ENCODE measurements at regions not wholly inside any gene's neighbourhood (a gene's known extent, or its start where the extent isn't known, plus 50 kb on each side); places are given as distances from the start of the nearest gene placed in this dataset.
A peak's percentile ranks its signal among the peaks of the same experiment; 100 is the strongest.
"Not testable (repeated sequence)": the region's sequence is repeated elsewhere in the genome, so short reads cannot be mapped to it uniquely, and the experiment has no call there.

DNA sequence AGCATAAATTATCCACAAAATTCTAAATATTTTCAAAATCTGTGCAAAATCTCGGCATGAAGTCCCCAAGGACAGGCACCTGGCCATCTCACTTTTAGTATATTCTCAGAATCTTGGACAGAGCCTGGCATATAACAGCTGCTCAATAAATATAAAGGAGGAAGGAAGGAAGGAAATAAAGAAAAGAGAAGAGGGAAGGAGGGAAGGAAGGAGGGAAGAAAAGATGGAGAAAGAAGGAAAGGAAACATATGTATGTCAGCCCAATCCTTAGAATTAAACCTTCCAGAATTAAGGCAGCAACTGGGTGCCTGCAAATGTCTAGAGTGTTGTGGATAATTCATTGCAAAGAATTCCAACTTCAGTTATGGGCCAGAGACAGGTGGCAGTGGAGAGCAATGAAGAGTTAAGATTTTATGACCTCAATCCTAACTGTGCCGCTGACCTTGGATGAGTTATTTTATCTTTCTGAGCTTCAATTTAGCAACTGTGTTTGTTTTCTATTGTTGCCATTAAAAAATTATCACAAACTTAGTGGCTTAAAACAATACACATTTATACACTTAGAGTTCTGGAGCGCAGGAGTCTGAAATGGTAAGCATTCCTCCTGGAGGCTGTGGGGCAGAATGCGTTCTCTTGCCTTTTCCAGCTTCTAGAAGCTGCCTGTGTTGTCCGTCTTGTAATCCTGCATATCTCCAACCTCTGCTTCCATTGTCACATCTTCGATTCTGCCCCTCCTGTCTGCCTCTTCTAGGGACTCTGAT lies 200.9 kb upstream of the MSX2 start:
- DNase-seq: no peak

GRCh38 chr5:174524351-174524750 lies 200.0 kb upstream of the MSX2 start:
- no peak for DNase-seq

DNA sequence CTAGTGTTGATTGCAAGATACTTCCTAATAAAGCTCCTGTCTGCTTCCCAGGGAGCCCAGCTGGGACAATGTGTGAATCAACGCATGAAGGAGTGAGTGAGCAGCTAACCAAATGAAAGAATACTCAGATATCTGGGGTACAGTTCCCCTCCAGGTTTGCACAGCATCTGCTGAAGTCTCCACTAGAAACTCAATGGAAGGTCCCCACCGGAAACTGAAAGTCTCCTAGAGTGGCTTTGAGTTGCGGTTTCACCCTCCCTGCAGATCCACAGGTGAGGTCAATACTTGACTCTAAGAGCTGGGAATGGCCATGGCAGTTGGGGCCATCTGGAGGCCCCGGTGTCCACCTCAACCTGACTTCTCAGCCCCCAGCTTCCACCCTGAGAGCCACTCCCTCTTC lies 198.2 kb upstream of the MSX2 start:
- DNase-seq: no peak

- no peak for DNase-seq
These were observed 196.4 kb upstream of the MSX2 start for GRCh38 chr5:174527916-174528540.

- DNase-seq: no peak
These were observed 195.4 kb upstream of the MSX2 start for GRCh38 chr5:174528821-174529544.

DNA sequence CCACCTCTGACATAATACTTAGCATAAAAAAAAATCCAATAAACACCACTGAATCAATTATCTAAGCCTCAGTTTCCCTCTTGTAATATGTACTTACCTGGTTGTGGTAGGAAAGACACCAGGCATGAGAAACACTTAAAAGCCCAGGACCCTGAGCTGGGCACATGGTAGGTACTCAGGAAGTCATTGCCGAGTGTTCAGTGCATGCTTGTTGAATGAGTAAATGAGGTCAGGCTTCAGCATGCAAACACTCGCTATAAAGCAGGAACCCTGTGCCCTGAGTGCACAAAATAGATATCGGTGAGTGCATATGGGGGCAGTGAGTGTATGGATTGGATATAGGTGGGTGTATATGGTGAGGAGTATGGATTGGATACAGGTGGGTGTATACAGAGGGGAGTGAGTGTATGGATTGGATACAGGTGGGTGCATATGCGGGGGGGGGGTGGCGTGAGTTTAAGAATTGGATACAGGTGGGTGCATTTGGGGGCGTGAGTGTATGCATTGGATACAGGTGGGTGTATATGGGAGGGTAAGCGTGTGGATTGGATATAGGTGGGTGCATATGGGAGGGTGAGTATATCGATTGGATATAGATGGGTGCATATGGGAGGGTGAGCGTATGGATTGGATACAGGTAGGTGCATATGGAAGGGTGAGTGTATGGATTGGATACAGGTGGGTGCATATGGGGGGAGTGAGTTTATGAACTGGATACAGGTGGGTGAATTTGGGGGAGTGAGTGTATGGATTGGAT lies 194.3 kb upstream of the MSX2 start:
- DNase-seq: no peak

DNA sequence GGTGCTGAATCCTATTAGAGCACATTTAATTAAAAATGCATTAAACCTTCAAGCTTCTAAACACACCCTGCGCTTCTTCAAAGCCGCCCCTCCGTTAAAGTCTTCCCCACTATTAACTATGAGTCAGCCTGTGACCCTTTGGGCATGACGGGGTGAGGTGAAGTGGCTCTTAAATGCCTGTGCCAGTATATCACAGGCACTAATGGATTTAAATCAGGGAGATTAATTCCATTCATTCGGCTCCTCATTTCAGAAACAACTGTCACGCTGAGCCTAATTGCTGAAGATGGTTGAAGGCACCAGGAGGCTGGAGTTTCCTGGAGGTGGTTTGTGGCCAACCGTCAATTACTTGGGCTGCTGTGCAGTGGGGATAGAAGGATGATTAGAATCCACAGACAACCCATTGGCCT lies 192.6 kb upstream of the MSX2 start:
- DNase-seq: peak; percentile 17

DNA sequence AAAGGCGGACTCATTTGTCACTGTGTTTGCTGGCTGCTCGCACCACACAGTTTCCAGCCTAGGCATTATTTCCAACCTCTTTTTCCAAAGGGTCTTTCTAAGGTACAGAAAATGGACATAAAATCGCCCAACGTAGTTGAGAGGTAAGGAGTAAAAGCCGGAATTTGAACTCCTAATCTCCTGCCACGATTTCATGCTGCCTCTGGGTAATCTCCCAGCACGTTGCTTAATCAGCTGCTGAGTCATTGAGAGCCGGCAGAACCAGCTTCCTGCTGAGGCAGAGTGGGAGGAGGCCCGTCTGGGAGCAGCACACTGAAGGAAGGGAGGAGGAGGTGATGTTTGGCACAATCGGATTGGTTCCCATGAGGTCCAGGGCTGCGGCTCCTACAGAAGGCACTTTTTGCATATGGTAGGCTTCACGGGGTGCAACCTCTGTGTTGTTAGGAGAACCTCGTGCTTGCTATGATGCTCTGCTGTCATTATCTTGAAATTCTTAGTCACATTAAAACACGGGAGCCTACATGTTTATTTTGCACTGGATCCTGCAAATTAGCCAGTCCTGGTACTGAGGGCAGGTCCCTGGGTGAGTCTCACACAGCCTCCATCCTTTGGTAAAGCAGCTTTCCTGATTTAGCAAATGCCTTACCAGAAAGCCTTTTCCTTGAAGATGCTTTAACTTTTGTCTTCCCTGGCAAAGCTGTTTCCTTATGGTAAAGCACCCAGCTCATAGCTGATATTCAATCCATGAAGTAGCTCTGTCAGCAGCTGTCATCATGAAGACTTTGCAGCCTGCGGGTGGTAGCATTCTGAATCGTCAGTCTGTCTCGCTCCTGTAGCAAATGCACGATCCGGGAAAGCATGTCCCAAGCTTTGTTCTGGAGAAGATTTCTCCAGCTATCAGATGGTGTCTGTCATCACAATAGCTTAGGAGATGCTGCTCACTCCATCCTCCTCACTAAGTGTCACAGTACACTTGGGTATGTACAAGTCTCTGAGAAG lies 191.6 kb upstream of the MSX2 start:
- peak; percentile 17 for DNase-seq

DNA sequence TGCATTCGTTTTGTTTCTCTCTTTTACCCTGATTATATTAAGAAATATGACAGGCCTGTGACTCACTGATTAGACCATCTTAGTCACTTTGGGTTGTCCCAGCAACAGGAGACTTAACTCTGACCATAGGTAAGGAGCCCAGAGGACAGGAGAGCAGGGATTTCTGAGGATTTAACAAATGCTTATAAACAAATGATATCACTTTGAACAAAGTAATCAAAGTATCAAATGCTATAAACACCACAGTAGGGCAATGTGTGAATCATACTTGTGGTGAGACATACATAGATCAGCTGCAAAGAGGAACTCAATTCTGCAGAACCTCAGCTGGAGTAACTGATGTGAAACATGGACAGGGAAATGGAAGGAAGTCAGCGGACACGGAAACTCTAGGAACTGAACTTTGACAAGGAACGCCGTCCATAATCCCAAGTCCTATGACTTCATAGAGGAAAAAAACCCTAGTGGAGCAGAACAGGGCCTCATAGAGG lies 190.6 kb upstream of the MSX2 start:
- DNase-seq: no peak

DNA sequence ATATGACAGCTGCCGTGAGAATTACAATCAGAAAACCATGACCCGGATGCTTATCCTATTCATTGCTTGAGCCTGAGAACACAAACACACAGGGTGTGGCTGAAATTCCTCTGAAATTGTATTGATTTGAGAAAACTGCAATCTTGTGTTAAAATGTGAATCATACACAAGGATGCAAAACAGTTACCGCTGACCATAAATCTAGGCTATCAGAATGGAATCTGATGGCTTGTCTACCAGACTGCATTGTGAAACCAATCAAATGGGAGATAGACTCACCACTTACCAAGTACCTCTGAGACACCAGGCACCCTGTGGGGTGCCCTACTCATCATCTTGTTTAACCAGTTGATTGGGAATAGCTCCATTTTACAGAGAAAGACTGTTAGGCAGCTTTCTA lies 188.7 kb upstream of the MSX2 start:
- DNase-seq: no peak

- DNase-seq: not testable (repeated sequence)
These were observed 184.6 kb upstream of the MSX2 start for GRCh38 chr5:174539823-174540222.

DNA sequence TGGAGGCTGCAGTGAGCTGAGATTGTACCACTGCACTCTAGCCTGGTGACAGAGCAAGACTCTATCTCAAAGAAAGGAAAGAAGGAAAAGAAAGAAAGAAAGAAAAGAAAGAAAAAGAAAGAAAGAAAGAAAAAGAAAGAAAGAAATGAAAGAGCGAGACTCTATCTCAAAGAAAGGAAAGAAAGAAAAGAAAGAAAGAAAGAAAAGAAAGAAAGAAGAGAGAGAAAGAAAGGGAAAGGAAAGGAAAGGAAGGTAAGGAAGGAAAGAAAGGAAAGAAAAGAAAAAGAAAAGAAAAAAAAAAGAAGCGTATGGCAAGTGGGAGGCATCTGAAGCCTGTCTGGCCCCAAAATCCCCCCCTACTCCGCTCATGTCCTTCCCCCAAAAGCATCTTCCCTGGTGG lies 182.3 kb upstream of the MSX2 start:
- DNase-seq: no peak

- no peak for DNase-seq
These were observed 181.9 kb upstream of the MSX2 start for GRCh38 chr5:174542471-174542870.

DNA sequence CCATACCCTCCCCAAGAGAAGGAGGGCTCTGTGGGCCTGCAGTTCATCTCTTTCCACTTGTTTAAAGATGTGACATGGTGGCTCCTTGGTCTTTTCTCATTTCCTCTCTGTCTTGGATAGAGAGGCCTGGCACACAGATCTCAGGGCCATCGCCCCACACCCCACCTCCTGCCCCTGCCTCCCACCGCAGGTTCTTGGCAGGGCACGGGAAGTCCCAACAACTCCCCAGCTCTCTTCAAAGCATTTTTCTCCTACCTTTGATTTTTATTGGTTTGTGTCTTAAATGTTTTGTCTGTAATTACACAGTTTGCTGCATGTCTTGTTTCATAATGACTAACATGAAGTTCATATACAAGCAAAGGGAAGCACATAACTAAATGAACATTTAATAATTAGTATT lies 178.5 kb upstream of the MSX2 start:
- DNase-seq: no peak

GRCh38 chr5:174547814-174548213 lies 176.6 kb upstream of the MSX2 start:
- DNase-seq: no peak

DNA sequence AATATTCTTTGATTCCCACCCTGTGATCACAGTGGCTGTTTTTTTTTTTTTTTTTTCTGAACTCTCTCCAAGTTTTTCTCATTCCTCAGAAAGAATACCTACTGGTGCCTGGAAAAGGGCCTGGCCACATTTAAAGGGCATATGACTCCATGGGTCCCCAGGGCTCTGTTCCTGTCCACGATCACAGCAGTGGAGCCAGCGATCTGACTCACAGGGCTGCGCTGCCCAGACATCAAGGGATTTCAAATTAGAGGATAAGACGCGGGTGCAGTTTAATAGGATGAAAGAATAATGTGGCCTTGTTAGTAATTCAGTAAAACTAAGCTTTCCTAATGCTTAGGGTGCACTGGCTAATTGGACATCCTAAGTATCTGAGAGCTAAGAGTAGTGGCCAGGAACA lies 175.1 kb upstream of the MSX2 start:
- DNase-seq: no peak

DNA sequence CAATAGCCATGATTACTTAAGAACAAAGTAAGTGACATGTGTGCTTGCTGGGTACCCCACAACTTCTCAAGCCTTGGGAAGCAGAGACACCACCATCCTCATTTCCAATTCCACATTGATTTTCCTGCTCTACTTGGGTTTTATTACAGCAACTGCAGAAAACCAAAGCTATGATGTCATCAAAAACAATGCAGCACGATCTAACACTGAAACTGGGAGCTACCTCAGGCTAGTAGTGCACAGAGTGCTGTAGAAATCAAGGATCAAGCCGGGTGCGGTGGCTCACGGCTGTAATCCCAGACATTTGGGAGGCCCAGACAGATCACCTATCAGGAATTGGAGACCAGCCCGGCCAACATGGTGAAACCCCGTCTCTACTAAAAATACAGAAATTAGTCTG lies 174.4 kb upstream of the MSX2 start:
- no peak for DNase-seq

DNA sequence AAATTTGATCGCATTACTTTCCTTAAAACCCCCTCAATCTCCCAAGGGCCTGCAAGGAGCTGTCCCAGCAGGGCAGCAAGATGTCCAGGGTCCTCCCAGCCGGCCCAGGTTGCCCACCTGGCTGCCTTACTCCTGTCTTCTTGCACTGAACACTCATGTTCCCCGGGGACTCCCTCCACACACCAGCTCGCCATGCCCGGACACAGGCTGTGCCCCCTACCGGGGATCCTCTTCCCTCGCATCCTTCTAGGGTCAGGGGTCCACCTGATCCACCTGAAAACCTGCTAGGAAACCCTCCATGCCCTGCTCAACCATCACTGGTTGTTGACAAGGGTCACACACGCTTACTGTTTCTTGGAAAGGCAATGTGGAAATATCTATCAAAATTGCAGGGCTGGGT lies 172.0 kb upstream of the MSX2 start:
- no peak for DNase-seq

DNA sequence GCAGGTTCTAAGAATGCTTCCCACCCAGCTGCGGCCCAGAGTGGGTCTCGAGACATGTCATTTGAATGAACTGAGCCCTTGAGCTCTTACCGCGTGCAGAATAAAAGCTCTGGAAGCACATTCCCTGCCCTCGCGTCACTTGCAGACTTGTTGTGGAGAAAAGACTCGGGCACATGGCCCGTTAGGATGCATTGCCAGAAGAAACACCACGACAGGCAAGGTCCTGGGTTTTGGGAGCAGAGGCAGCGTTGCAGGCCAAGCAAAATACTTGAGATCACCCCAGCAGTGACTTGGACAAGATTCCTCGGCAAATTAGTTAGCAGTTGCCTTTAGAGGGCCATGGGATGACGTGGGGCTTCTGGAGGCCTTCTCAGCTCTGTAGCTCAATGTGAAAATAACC lies 170.8 kb upstream of the MSX2 start:
- DNase-seq: no peak

GRCh38 chr5:174555726-174556125 lies 168.7 kb upstream of the MSX2 start:
- no peak for DNase-seq

- DNase-seq: no peak
These were observed 167.6 kb upstream of the MSX2 start for GRCh38 chr5:174556756-174557155.

Measured in left kidney (tissue), 1 donor.